ENCODE measurements at regions not wholly inside any gene's neighbourhood (a gene's known extent, or its start where the extent isn't known, plus 50 kb on each side); places are given as distances from the start of the nearest gene placed in this dataset.
A peak's percentile ranks its signal among the peaks of the same experiment; 100 is the strongest.
"Not testable (repeated sequence)": the region's sequence is repeated elsewhere in the genome, so short reads cannot be mapped to it uniquely, and the experiment has no call there.

DNA sequence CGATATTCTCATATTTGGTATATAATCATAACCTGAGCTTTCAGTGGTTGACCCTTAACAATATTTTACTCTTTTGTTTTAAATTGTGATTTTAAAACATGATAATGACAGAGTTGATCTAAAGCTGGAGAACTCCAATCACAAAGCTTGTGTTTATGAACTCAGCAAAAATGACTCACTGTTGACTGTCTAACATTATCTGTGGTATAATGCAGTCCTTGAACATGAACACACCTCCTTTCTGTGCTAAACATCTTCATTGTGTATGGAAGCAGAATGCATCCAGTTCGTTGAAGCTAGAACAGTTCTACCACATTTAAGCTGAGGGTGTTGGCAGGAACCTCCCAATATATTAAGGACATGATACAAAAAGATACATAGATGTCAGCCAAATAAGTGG lies 1030.2 kb upstream of the SEMA6A start:
- WGBS, 2 donors, result 90 to 91% methylated on average over 2 of the region's 2 CpGs
- ATAC-seq (ENCODE audit: insufficient read depth, low FRiP score), result no peak
- DNase-seq, result no peak

DNA sequence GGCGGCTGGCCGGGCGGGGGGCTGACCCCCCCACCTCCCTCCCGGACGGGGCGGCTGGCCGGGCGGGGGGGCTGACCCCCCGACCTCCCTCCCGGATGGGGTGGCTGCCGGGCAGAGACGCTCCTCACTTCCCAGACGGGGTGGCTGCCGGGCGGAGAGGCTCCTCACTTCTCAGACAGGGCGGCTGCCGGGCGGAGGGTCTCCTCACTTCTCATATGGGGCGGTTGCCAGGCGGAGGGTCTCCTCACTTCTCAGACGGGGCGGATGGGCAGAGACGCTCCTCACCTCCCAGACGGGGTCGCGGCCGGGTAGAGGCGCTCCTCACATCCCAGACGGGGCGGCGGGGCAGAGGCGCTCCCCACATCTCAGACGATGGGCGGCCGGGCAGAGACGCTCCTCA lies 1025.2 kb upstream of the SEMA6A start:
- H3K27me3 ChIP-seq (ENCODE audit: control insufficient read depth in 3 of 3, insufficient read depth in 3 of 3, low read length in 2 of 3); H3K36me3 ChIP-seq (ENCODE audit: control insufficient read depth in 4 of 4, insufficient read depth in 4 of 4, low read length in 4 of 4); DNase-seq; H3K27ac ChIP-seq (ENCODE audit: low read depth in 1 of 2, low read length in 1 of 2); H3K9ac ChIP-seq (ENCODE audit: insufficient read depth in 1 of 2, low read length in 2 of 2); H3K9me3 ChIP-seq (ENCODE audit: control insufficient read depth in 4 of 4, insufficient read depth in 3 of 4, low read length in 3 of 4); H3K4me3 ChIP-seq; ATAC-seq (ENCODE audit: insufficient read depth, low FRiP score); H3K4me1 ChIP-seq (ENCODE audit: control insufficient read depth in 5 of 5, insufficient read depth in 5 of 5, low read length in 5 of 5): not testable (repeated sequence)
- 95 to 97% methylated on average over 17 to 36 of the region's 36 CpGs for WGBS, 2 donors

More for the DNA sequence above, 1030.2 kb upstream of the SEMA6A start:
- H3K9ac ChIP-seq (ENCODE audit: insufficient read depth in 1 of 2, low read length in 2 of 2), result no peak overlapping the region
- TF ChIP-seq, protein P1, sequence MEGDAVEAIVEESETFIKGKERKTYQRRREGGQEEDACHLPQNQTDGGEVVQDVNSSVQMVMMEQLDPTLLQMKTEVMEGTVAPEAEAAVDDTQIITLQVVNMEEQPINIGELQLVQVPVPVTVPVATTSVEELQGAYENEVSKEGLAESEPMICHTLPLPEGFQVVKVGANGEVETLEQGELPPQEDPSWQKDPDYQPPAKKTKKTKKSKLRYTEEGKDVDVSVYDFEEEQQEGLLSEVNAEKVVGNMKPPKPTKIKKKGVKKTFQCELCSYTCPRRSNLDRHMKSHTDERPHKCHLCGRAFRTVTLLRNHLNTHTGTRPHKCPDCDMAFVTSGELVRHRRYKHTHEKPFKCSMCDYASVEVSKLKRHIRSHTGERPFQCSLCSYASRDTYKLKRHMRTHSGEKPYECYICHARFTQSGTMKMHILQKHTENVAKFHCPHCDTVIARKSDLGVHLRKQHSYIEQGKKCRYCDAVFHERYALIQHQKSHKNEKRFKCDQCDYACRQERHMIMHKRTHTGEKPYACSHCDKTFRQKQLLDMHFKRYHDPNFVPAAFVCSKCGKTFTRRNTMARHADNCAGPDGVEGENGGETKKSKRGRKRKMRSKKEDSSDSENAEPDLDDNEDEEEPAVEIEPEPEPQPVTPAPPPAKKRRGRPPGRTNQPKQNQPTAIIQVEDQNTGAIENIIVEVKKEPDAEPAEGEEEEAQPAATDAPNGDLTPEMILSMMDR (IDR thresholded peaks at IDR 0.05; ENCODE audit: control extremely low read depth, extremely low read depth), result no peak
- no peaks in the 10 kb centered on the region for H3K4me1 ChIP-seq (ENCODE audit: control insufficient read depth in 5 of 5, insufficient read depth in 5 of 5, low read length in 5 of 5)
- no peaks in the 10 kb centered on the region for H3K27me3 ChIP-seq (ENCODE audit: control insufficient read depth in 3 of 3, insufficient read depth in 3 of 3, low read length in 2 of 3)
- no peaks in the 10 kb centered on the region for H3K36me3 ChIP-seq (ENCODE audit: control insufficient read depth in 4 of 4, insufficient read depth in 4 of 4, low read length in 4 of 4)
- H3K4me3 ChIP-seq, result no peak overlapping the region
- no peak overlapping the region for H3K27ac ChIP-seq (ENCODE audit: low read depth in 1 of 2, low read length in 1 of 2)
- H3K9me3 ChIP-seq (ENCODE audit: control insufficient read depth in 4 of 4, insufficient read depth in 3 of 4, low read length in 3 of 4), result peaks cover 0 to 2% (median 0%) of the 10 kb centered on the region in 4 donors

DNA sequence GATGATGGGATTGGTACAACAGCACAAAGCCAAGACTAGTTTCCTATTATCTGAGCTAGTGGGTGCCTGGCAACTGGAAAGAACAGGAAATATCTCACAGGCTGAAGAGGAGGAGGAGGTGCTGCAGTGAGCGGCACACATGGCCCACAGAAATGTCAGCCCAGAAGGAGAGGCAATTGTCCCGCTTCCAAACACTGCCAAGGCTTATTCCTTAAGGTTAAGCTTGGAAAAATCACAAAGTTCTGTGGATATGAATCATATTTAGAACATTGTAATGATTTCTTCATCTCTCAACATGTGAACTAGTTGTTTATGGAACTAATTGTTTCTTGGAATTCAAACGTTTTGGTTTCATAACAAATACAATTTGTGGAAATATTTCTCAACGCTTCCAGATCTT lies 1019.5 kb upstream of the SEMA6A start:
- Histone ChIP-seq H3K36me3 (ENCODE audit: control insufficient read depth in 4 of 4, insufficient read depth in 4 of 4, low read length in 4 of 4) (no peaks in the 10 kb centered on the region), H3K4me1 (ENCODE audit: control insufficient read depth in 5 of 5, insufficient read depth in 5 of 5, low read length in 5 of 5) (no peaks in the 10 kb centered on the region), H3K27ac (ENCODE audit: low read depth in 1 of 2, low read length in 1 of 2) (no peak overlapping the region), H3K9me3 (ENCODE audit: control insufficient read depth in 4 of 4, insufficient read depth in 3 of 4, low read length in 3 of 4) (no peaks in the 10 kb centered on the region), H3K4me3 (no peak overlapping the region), H3K27me3 (ENCODE audit: control insufficient read depth in 3 of 3, insufficient read depth in 3 of 3, low read length in 2 of 3) (no peaks in the 10 kb centered on the region), H3K9ac (ENCODE audit: insufficient read depth in 1 of 2, low read length in 2 of 2) (no peak overlapping the region)
- ATAC-seq (ENCODE audit: insufficient read depth, low FRiP score) (peak; percentile 78), DNase-seq (peak in 2 of 3 donors; percentile 8 to 19)
- TF ChIP-seq, protein P1 (IDR thresholded peaks at IDR 0.05; ENCODE audit: control extremely low read depth, extremely low read depth), result no peak
- WGBS, 2 donors, result 31 to 45% methylated on average over 4 of the region's 4 CpGs

DNA sequence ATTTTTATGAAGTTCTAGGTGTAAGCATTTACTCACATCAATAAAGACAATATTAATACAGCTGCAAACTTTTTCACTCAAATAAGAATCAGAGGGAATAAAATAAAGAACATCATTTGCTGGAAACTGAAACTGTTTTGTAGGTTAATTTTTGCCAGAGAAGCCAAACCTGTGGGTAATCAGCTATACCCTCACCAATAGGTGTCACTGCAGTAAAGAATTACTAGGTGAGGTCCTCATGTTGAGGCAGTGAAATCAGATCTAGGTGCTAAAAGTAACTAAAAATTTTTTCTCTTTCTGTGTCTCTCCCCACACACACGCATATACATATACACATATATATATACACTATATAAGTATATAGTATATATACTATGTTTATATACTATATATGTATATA lies 1016.3 kb upstream of the SEMA6A start:
- TF ChIP-seq, protein P1 (IDR thresholded peaks at IDR 0.05; ENCODE audit: control extremely low read depth, extremely low read depth), result no peak
- Histone ChIP-seq H3K4me3 (no peak overlapping the region), H3K36me3 (ENCODE audit: control insufficient read depth in 4 of 4, insufficient read depth in 4 of 4, low read length in 4 of 4) (no peaks in the 10 kb centered on the region), H3K27ac (ENCODE audit: low read depth in 1 of 2, low read length in 1 of 2) (no peak overlapping the region), H3K9me3 (ENCODE audit: control insufficient read depth in 4 of 4, insufficient read depth in 3 of 4, low read length in 3 of 4) (no peaks in the 10 kb centered on the region), H3K4me1 (ENCODE audit: control insufficient read depth in 5 of 5, insufficient read depth in 5 of 5, low read length in 5 of 5) (no peaks in the 10 kb centered on the region), H3K27me3 (ENCODE audit: control insufficient read depth in 3 of 3, insufficient read depth in 3 of 3, low read length in 2 of 3) (no peaks in the 10 kb centered on the region), H3K9ac (ENCODE audit: insufficient read depth in 1 of 2, low read length in 2 of 2) (no peak overlapping the region)
- DNase-seq, result peak in 2 of 3 donors; percentile 11 to 35
- no peak for ATAC-seq (ENCODE audit: insufficient read depth, low FRiP score)
- WGBS, 2 donors, result 59% methylated on average over 1 of the region's 1 CpG
